Activated T-cell treated with anti-CD3 and anti-CD28 coated beads, Interleukin-2, amount 50 U/mL, for 72 hours (primary cell): ENCODE measurements at regions not wholly inside any gene's neighbourhood (a gene's known extent, or its start where the extent isn't known, plus 50 kb on each side); places are given as distances from the start of the nearest gene placed in this dataset.
"Not testable (repeated sequence)": the region's sequence is repeated elsewhere in the genome, so short reads cannot be mapped to it uniquely, and the experiment has no call there.

Experiments
- ATAC-seq, 2 donors: fragments of 150-1000 bp; cut with Tn5 transposase; replicated peaks in 1 of 2; 2 replicates each; pipeline ENCODE4 v1.10.0; 2021; ENCODE audit warnings: moderate library complexity in 2 of 2, mild to moderate bottlenecking in 1 of 2
- DNase-seq, 2 donors: peaks; one replicate each; pipeline ENCODE4 v3.0.0; 2021 to 2022; ENCODE audit warnings: mixed read lengths in 1 of 2
- H3K27ac Mint-ChIP-seq: one replicate; pipeline ENCODE4 v1.8.0; 2022; ENCODE audit warnings: mild to moderate bottlenecking, moderate library complexity, mixed read lengths
- H3K27me3 Mint-ChIP-seq: one replicate; pipeline ENCODE4 v1.8.0; 2022; ENCODE audit warnings: low read depth, mixed read lengths
- H3K36me3 Mint-ChIP-seq, 2 donors: one replicate each; pipeline ENCODE4 v1.8.0; 2022; ENCODE audit warnings: mixed read lengths in 2 of 2, mild to moderate bottlenecking in 1 of 2; ENCODE audit not compliant: insufficient read depth in 2 of 2
- H3K4me1 Mint-ChIP-seq: one replicate; pipeline ENCODE4 v1.8.0; 2022; ENCODE audit warnings: low read depth, mixed read lengths
- H3K4me3 Mint-ChIP-seq, 2 donors: one replicate each; pipeline ENCODE4 v1.8.0; 2022; ENCODE audit warnings: mild to moderate bottlenecking in 2 of 2, mixed read lengths in 2 of 2, moderate library complexity in 2 of 2
- H3K9me3 Mint-ChIP-seq, 2 donors: one replicate each; pipeline ENCODE4 v1.8.0; 2022; ENCODE audit warnings: mixed read lengths in 2 of 2

- ATAC-seq (no peak), DNase-seq (no peak)
- no peaks in the 10 kb centered on the region for H3K36me3 Mint-ChIP-seq
- H3K4me1 Mint-ChIP-seq = no peaks in the 10 kb centered on the region
- no peak overlapping the region for H3K27ac Mint-ChIP-seq
- no peak overlapping the region for H3K4me3 Mint-ChIP-seq
- H3K9me3 Mint-ChIP-seq = no peaks in the 10 kb centered on the region
- H3K27me3 Mint-ChIP-seq = no peaks in the 10 kb centered on the region
Observed at GRCh38 chr7:15094989-15095388, 192.4 kb upstream of the DGKB start.

GRCh38 chr7:15087771-15088170, 185.2 kb upstream of the DGKB start:
- Mint-ChIP-seq H3K4me1 (no peaks in the 10 kb centered on the region), H3K27me3 (no peaks in the 10 kb centered on the region), H3K4me3 (no peak overlapping the region), H3K27ac (no peak overlapping the region), H3K36me3 (no peaks in the 10 kb centered on the region), H3K9me3 (peaks cover 0 to 5% of the 10 kb centered on the region in 2 donors)
- no peak for ATAC-seq
- no peak for DNase-seq

- DNase-seq = no peak
- no peaks in the 10 kb centered on the region for H3K4me1 Mint-ChIP-seq
- ATAC-seq = no peak
- no peaks in the 10 kb centered on the region for H3K27me3 Mint-ChIP-seq
- peaks cover 0 to 7% of the 10 kb centered on the region in 2 donors for H3K9me3 Mint-ChIP-seq
- no peak overlapping the region for H3K27ac Mint-ChIP-seq
- no peak overlapping the region for H3K4me3 Mint-ChIP-seq
- H3K36me3 Mint-ChIP-seq = no peaks in the 10 kb centered on the region
Observed at GRCh38 chr7:15086862-15087261, 184.3 kb upstream of the DGKB start.

- H3K27me3 Mint-ChIP-seq = no peaks in the 10 kb centered on the region
Observed at GRCh38 chr7:15086131-15086611, 183.6 kb upstream of the DGKB start.

GRCh38 chr7:15085366-15085765, 182.8 kb upstream of the DGKB start:
- Mint-ChIP-seq H3K27me3 (no peaks in the 10 kb centered on the region), H3K4me3 (no peak overlapping the region), H3K27ac (no peak overlapping the region), H3K36me3 (no peaks in the 10 kb centered on the region), H3K4me1 (no peaks in the 10 kb centered on the region), H3K9me3 (peaks cover 0 to 7% of the 10 kb centered on the region in 2 donors)
- no peak for DNase-seq
- no peak for ATAC-seq

More at GRCh38 chr7:15086131-15086611, 183.6 kb upstream of the DGKB start:
- no peak overlapping the region for H3K27ac Mint-ChIP-seq
- H3K4me1 Mint-ChIP-seq = no peaks in the 10 kb centered on the region
- DNase-seq (no peak), ATAC-seq (no peak)
- no peak overlapping the region for H3K4me3 Mint-ChIP-seq
- H3K9me3 Mint-ChIP-seq = peaks cover 0 to 7% of the 10 kb centered on the region in 2 donors
- no peaks in the 10 kb centered on the region for H3K36me3 Mint-ChIP-seq

- H3K4me3 Mint-ChIP-seq = no peak overlapping the region
- H3K9me3 Mint-ChIP-seq = peaks cover 0 to 4% of the 10 kb centered on the region in 2 donors
- no peak for ATAC-seq
- no peak for DNase-seq
- H3K27me3 Mint-ChIP-seq = no peaks in the 10 kb centered on the region
- no peaks in the 10 kb centered on the region for H3K4me1 Mint-ChIP-seq
- H3K27ac Mint-ChIP-seq = no peak overlapping the region
- H3K36me3 Mint-ChIP-seq = no peaks in the 10 kb centered on the region
Observed at GRCh38 chr7:15084368-15084767, 181.8 kb upstream of the DGKB start.

- Mint-ChIP-seq H3K4me1 (no peaks in the 10 kb centered on the region), H3K4me3 (no peak overlapping the region), H3K36me3 (peaks cover 0 to 1% of the 10 kb centered on the region in 2 donors), H3K9me3 (peaks cover under 1 to 5% of the 10 kb centered on the region in 2 donors), H3K27ac (no peak overlapping the region), H3K27me3 (no peaks in the 10 kb centered on the region)
- ATAC-seq = no peak
- DNase-seq = no peak
Observed at GRCh38 chr7:15081891-15082290, 179.3 kb upstream of the DGKB start.

- ATAC-seq (no peak), DNase-seq (no peak)
- H3K9me3 Mint-ChIP-seq = peaks cover 2 to 4% of the 10 kb centered on the region in 2 donors
- H3K4me1 Mint-ChIP-seq = no peaks in the 10 kb centered on the region
- H3K4me3 Mint-ChIP-seq = no peak overlapping the region
- no peaks in the 10 kb centered on the region for H3K27me3 Mint-ChIP-seq
- peaks cover 0 to 2% of the 10 kb centered on the region in 2 donors for H3K36me3 Mint-ChIP-seq
- no peak overlapping the region for H3K27ac Mint-ChIP-seq
Observed at GRCh38 chr7:15073301-15073700, 170.8 kb upstream of the DGKB start.

- Mint-ChIP-seq H3K27me3 (no peaks in the 10 kb centered on the region), H3K4me1 (no peaks in the 10 kb centered on the region), H3K4me3 (no peak overlapping the region), H3K27ac (no peak overlapping the region), H3K9me3 (peaks cover 4 to 6% of the 10 kb centered on the region in 2 donors), H3K36me3 (no peaks in the 10 kb centered on the region)
- ATAC-seq (no peak), DNase-seq (no peak)
Observed at GRCh38 chr7:15068324-15068723, 165.8 kb upstream of the DGKB start.

- no peak for DNase-seq
- no peak overlapping the region for H3K4me3 Mint-ChIP-seq
- H3K9me3 Mint-ChIP-seq = peaks cover 3 to 6% of the 10 kb centered on the region in 2 donors
- H3K27me3 Mint-ChIP-seq = no peaks in the 10 kb centered on the region
- H3K36me3 Mint-ChIP-seq = peaks cover 0 to 1% of the 10 kb centered on the region in 2 donors
- no peaks in the 10 kb centered on the region for H3K4me1 Mint-ChIP-seq
- ATAC-seq = no peak
- no peak overlapping the region for H3K27ac Mint-ChIP-seq
Observed at GRCh38 chr7:15057272-15057671, 154.7 kb upstream of the DGKB start.

GRCh38 chr7:15054304-15054703, 151.8 kb upstream of the DGKB start:
- not testable (repeated sequence) for H3K4me1 Mint-ChIP-seq, DNase-seq, ATAC-seq, H3K36me3 Mint-ChIP-seq, H3K9me3 Mint-ChIP-seq, H3K27me3 Mint-ChIP-seq, H3K4me3 Mint-ChIP-seq, H3K27ac Mint-ChIP-seq

GRCh38 chr7:15049157-15049556, 146.6 kb upstream of the DGKB start:
- Mint-ChIP-seq H3K36me3 (no peaks in the 10 kb centered on the region), H3K27me3 (no peaks in the 10 kb centered on the region), H3K4me1 (no peaks in the 10 kb centered on the region), H3K4me3 (no peak overlapping the region), H3K27ac (no peak overlapping the region), H3K9me3 (peaks cover 3 to 4% of the 10 kb centered on the region in 2 donors)
- DNase-seq = no peak
- ATAC-seq = no peak

GRCh38 chr7:15046861-15047260, 144.3 kb upstream of the DGKB start:
- Mint-ChIP-seq H3K4me3 (no peak overlapping the region), H3K36me3 (no peaks in the 10 kb centered on the region), H3K27me3 (no peaks in the 10 kb centered on the region), H3K9me3 (peaks cover 0 to 3% of the 10 kb centered on the region in 2 donors), H3K4me1 (no peaks in the 10 kb centered on the region), H3K27ac (no peak overlapping the region)
- ATAC-seq (no peak), DNase-seq (no peak)

GRCh38 chr7:15043931-15044330, 141.4 kb upstream of the DGKB start:
- Mint-ChIP-seq H3K36me3 (no peaks in the 10 kb centered on the region), H3K4me3 (no peak overlapping the region), H3K27me3 (no peaks in the 10 kb centered on the region), H3K9me3 (peaks cover 0 to 3% of the 10 kb centered on the region in 2 donors), H3K4me1 (no peaks in the 10 kb centered on the region), H3K27ac (no peak overlapping the region)
- ATAC-seq (no peak), DNase-seq (no peak)
